ENCODE measurements at regions not wholly inside any gene's neighbourhood (a gene's known extent, or its start where the extent isn't known, plus 50 kb on each side); places are given as distances from the start of the nearest gene placed in this dataset.

- no peak overlapping the region for H3K27ac ChIP-seq
- no peak overlapping the region for H3K4me3 ChIP-seq
- no peaks in the 10 kb centered on the region for H3K36me3 ChIP-seq
- no peaks in the 10 kb centered on the region for H3K9me3 ChIP-seq
- intact Hi-C loops (cut with DNase I): no loop called here
- TF ChIP-seq CTCF (IDR thresholded peaks at IDR 0.05): no peak
- no peak for ATAC-seq
- no peaks in the 10 kb centered on the region for H3K27me3 ChIP-seq
- no peaks in the 10 kb centered on the region for H3K4me1 ChIP-seq
- no peak for DNase-seq
Measured at GRCh38 chr18:27491772-27492171, 306.7 kb upstream of the CHST9 start.

GRCh38 chr18:27483276-27483675, 298.2 kb upstream of the CHST9 start:
- no peak overlapping the region for H3K4me3 ChIP-seq
- TF ChIP-seq CTCF (IDR thresholded peaks at IDR 0.05): no peak
- no peak for ATAC-seq
- DNase-seq: no peak
- intact Hi-C loops (cut with DNase I): no loop called here
- H3K27ac ChIP-seq: no peak overlapping the region
- no peaks in the 10 kb centered on the region for H3K9me3 ChIP-seq
- no peaks in the 10 kb centered on the region for H3K27me3 ChIP-seq
- H3K4me1 ChIP-seq: no peaks in the 10 kb centered on the region
- H3K36me3 ChIP-seq: no peaks in the 10 kb centered on the region

GRCh38 chr18:27478459-27478858, 293.4 kb upstream of the CHST9 start:
- H3K4me1 ChIP-seq: no peaks in the 10 kb centered on the region
- intact Hi-C loops (cut with DNase I): no loop called here
- no peak overlapping the region for H3K4me3 ChIP-seq
- no peaks in the 10 kb centered on the region for H3K27me3 ChIP-seq
- DNase-seq: no peak
- H3K9me3 ChIP-seq: no peaks in the 10 kb centered on the region
- TF ChIP-seq CTCF (IDR thresholded peaks at IDR 0.05): no peak
- no peaks in the 10 kb centered on the region for H3K36me3 ChIP-seq
- no peak overlapping the region for H3K27ac ChIP-seq
- no peak for ATAC-seq

GRCh38 chr18:27473318-27473717, 288.2 kb upstream of the CHST9 start:
- Histone ChIP-seq H3K36me3 (no peaks in the 10 kb centered on the region), H3K9me3 (no peaks in the 10 kb centered on the region), H3K4me3 (no peak overlapping the region), H3K4me1 (no peaks in the 10 kb centered on the region), H3K27ac (no peak overlapping the region), H3K27me3 (no peaks in the 10 kb centered on the region)
- no peak for ATAC-seq
- DNase-seq: no peak
- intact Hi-C loops (cut with DNase I): no loop called here
- TF ChIP-seq CTCF (IDR thresholded peaks at IDR 0.05): no peak

- H3K36me3 ChIP-seq: no peaks in the 10 kb centered on the region
- intact Hi-C loops (cut with DNase I): no loop called here
- no peaks in the 10 kb centered on the region for H3K4me1 ChIP-seq
- TF ChIP-seq CTCF (IDR thresholded peaks at IDR 0.05): no peak
- ATAC-seq (no peak), DNase-seq (no peak)
- H3K27me3 ChIP-seq: no peaks in the 10 kb centered on the region
- H3K4me3 ChIP-seq: no peak overlapping the region
- no peak overlapping the region for H3K27ac ChIP-seq
- no peaks in the 10 kb centered on the region for H3K9me3 ChIP-seq
Measured at GRCh38 chr18:27467073-27467472, 282.0 kb upstream of the CHST9 start.

GRCh38 chr18:27461957-27462356, 276.8 kb upstream of the CHST9 start:
- H3K9me3 ChIP-seq: no peaks in the 10 kb centered on the region
- H3K27ac ChIP-seq: no peak overlapping the region
- H3K4me1 ChIP-seq: no peaks in the 10 kb centered on the region
- intact Hi-C loops (cut with DNase I): no loop called here
- DNase-seq: no peak
- no peaks in the 10 kb centered on the region for H3K27me3 ChIP-seq
- ATAC-seq: no peak
- no peaks in the 10 kb centered on the region for H3K36me3 ChIP-seq
- TF ChIP-seq CTCF (IDR thresholded peaks at IDR 0.05): no peak
- H3K4me3 ChIP-seq: no peak overlapping the region
